ENCODE measurements at regions not wholly inside any gene's neighbourhood (a gene's known extent, or its start where the extent isn't known, plus 50 kb on each side); places are given as distances from the start of the nearest gene placed in this dataset.

DNA sequence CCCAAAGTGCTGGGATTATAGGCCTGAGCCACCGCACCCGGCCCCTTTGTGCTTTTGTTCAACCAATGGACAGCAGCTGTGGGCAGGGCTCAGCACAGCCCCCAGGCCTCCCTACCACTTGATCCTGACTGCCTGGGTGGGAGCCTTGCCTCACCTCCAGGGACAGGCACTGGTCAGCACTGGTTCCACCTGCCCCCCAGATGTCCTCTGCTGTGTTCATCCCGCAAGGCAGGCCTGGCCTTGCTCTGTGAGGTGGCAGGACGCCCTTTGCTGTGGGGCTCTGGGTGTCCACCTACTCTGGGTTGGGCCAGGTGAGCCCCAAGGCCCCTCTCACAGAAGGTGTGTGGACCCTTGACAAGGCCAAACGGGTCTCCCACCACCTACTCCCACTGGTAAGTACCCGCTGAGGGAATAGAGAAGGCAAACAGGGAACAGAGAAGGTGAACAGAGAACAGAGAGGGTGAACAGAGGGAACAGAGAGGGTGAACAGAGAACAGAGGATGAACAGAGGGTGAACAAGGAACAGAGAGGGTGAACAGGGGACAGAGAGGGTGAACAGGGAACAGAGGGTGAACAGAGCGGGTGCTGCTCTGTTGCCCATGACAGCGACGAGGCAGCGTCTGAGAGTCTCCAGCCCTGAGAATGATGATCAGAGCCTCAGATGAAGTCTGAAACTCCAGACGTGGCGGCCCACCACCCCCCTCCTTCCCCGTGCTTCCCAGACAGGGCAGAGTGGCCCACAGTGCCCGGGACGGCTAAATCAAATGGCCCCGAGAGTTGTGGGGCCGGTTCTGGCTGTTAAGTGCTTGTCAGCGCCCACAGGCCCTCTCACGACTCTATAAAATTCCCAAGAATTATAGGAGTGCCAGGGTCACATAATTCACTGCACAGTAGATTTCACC is 55.0 kb upstream of the NKX1-1 start:
- no peak for DNase-seq (ENCODE audit: low read depth, low spot score)

DNA sequence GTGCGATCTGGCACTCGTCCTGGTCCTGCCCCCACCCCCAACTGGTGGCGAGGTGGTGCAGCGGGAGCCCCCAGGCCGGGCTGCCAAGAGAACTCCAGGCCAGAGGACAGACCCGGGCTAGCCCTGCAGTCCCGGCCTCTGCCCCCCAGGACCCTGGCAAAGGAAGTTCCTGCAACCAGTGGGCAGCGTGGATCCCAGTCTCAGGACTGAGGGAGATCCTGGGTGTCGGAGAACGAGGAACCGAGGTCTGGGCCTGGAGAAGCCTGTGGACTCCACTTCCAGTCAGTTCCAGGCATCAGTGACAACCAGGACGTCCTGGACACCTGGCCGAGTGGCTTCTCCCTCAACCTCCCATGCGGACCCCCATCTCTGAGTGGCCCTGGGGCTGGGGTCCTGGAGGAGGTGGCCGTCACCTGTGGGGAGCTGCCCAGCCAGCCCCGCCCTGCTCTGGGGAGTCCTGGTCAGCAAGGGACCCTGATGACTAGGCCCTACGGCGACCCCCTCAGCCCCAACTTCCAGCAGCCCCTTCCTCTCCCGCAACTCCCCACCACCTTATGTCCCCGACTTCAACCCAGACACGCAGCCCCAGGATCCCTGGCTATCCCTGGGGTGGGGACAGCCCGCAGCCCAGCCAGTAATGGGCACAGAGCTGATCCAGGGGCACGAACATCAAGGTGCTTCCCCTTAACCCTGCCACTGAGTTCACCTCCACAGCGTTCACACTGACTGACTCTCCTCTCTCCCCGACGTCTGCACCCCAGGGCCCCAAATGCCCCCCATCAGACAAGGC is 53.7 kb upstream of the NKX1-1 start:
- no peak for DNase-seq (ENCODE audit: low read depth, low spot score)
- no peak overlapping the region for H3K4me3 ChIP-seq (ENCODE audit: low read length)

More for the DNA sequence above, 55.0 kb upstream of the NKX1-1 start:
- no peak overlapping the region for H3K4me3 ChIP-seq (ENCODE audit: low read length)

DNA sequence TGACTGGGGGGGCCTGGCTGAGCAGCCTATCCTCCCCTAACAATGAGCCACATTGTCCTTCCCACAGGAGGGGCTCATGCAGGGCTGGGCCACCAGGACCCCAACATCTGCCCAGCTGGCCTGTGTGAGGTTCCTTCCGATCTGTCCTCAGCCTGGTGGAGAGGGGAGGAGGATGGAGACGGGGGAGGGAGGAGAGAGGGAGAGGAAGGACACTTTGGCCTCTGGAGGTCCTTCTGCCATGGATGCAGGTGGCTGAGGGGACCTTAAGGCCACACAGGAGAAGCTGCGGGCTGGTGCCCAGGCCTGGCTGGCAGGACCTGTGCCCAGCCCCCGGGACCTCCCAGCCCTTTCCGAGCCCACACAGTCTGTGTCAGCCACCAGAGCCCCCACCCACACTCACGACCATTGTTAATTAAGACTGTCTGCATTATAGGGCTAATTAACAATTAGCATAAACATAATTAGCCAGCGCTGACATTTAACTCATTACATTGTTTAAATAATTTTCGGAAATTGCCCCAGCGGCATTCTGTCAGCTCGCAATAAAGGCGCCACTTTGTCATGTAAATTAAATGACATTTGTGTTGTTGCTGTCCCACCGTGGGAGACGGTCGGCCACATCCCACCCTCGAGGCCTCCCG is 53.0 kb upstream of the NKX1-1 start:
- no peak for DNase-seq (ENCODE audit: low read depth, low spot score)
- no peak overlapping the region for H3K4me3 ChIP-seq (ENCODE audit: low read length)

DNA sequence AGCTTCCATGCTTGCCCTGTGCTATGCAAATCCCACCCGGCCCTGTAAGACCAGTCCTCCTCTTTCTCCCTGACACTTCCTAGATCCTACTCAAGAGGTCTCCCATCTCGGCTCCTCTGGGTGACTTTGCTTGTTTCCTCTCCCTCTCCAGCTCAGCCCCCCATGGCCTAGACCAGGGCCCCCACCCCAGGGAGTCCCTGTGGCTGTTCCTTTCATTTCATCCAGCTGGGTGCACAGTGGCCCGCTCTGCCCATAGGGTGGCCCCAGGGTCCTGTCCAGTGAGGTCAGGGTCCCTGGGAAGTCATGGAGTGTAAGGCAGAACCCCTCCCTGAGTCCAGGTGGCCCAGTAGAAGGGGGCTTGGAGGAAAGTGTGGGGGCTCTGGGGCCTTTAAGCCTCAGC is 52.3 kb upstream of the NKX1-1 start:
- no peak for DNase-seq (ENCODE audit: low read depth, low spot score)
- H3K4me3 ChIP-seq (ENCODE audit: low read length), result no peak overlapping the region

Data from Jurkat, Clone E6-1 (cell line).